H1 (cell line): ENCODE measurements at regions not wholly inside any gene's neighbourhood (a gene's known extent, or its start where the extent isn't known, plus 50 kb on each side); places are given as distances from the start of the nearest gene placed in this dataset.

Source experiments
- CTCF ChIA-PET: fragments of 300-600 bp; sonication (Branson Sonifier 250); formaldehyde crosslinking; loops from one replicate; lab custom pipeline; 2021; ENCODE audit not compliant: partially characterized antibody; lab: Charles Lee
- POLR2A ChIA-PET: fragments of 300-600 bp; sonication (Branson Sonifier 250); formaldehyde crosslinking; loops from one replicate; lab custom pipeline; 2021; ENCODE audit warnings: inconsistent platforms; ENCODE audit not compliant: partially characterized antibody; lab: Charles Lee
- DNase-seq, 2 experiments: peaks; one replicate each; pipeline versions ENCODE4 v3.0.0 to v3.0.0-alpha.2; 2010 to 2022; ENCODE audit warnings: low spot score in 2 of 2, low read depth in 1 of 2, mixed read lengths in 1 of 2
- FAIRE-seq: peaks from 2 replicates; lab custom pipeline; 2011; peaks lifted over from hg19 to GRCh38; lab: Jason Lieb, UNC
- H2AFZ ChIP-seq: 2 replicates; pipeline ENCODE4 v1.8.1; 2012; ENCODE audit warnings: low read length, inconsistent platforms
- H2AK5ac ChIP-seq: 2 replicates; pipeline ENCODE4 v1.6.1; 2013; ENCODE audit warnings: low read depth, low read length
- H2BK120ac ChIP-seq: replicated peaks from 2 replicates; pipeline ENCODE3; 2013; ENCODE audit warnings: low read depth, low read length, inconsistent platforms
- H2BK12ac ChIP-seq: 2 replicates; pipeline ENCODE4 v1.6.1; 2013; ENCODE audit warnings: low read depth, low read length
- H2BK15ac ChIP-seq: 2 replicates; pipeline ENCODE4 v1.6.1; 2013; ENCODE audit warnings: low read length
- H2BK20ac ChIP-seq: 2 replicates; pipeline ENCODE4 v1.6.1; 2013; ENCODE audit warnings: low read length
- H2BK5ac ChIP-seq: 2 replicates; pipeline ENCODE4 v1.6.1; 2013; ENCODE audit warnings: low read depth, low read length
- H3K14ac ChIP-seq: 2 replicates; pipeline ENCODE4 v1.6.1; 2013; ENCODE audit warnings: inconsistent platforms; ENCODE audit not compliant: insufficient read length
- H3K18ac ChIP-seq: 2 replicates; pipeline ENCODE4 v1.6.1; 2013; ENCODE audit warnings: low read length; ENCODE audit errors: extremely low read depth
- H3K23ac ChIP-seq: 2 replicates; pipeline ENCODE4 v1.6.1; 2013; ENCODE audit warnings: inconsistent platforms; ENCODE audit not compliant: insufficient read length
- H3K23me2 ChIP-seq: 2 replicates; pipeline ENCODE4 v1.6.1; 2013; ENCODE audit warnings: low read depth, low read length
- H3K27ac ChIP-seq: 2 replicates; pipeline ENCODE4 v1.6.1; 2011; ENCODE audit warnings: low read depth, low read length, inconsistent platforms
- H3K27me3 ChIP-seq, 4 experiments: replicated peaks in 1 of 4; 1 replicate in 1 of 4; 2 replicates in 3 of 4; pipeline versions ENCODE4 v1.6.1 to v1.8.1; 2011 to 2013; ENCODE audit warnings: low read length in 3 of 4, mild to moderate bottlenecking in 3 of 4, inconsistent platforms in 2 of 4, mixed read lengths in 2 of 4, moderate library complexity in 1 of 4; ENCODE audit not compliant: control insufficient read depth in 3 of 4, insufficient read depth in 3 of 4; ENCODE audit errors: extremely low read depth in 1 of 4
- H3K36me3 ChIP-seq, 4 experiments: 2 replicates each; pipeline versions ENCODE4 v1.6.1 to v1.8.1; 2011 to 2013; ENCODE audit warnings: mild to moderate bottlenecking in 4 of 4, low read length in 3 of 4, moderate library complexity in 2 of 4, control low read depth in 1 of 4, inconsistent platforms in 1 of 4; ENCODE audit not compliant: insufficient read depth in 4 of 4, control insufficient read depth in 2 of 4
- H3K4ac ChIP-seq: replicated peaks from 2 replicates; pipeline ENCODE3; 2013; ENCODE audit warnings: low read length, low read depth, mixed read lengths, inconsistent platforms; ENCODE audit not compliant: insufficient read length
- H3K4me1 ChIP-seq, 4 experiments: replicated peaks in 1 of 4; 1 replicate in 1 of 4; 2 replicates in 3 of 4; pipeline versions ENCODE4 v1.6.1 to v1.8.1; 2011 to 2013; ENCODE audit warnings: low read length in 3 of 4, inconsistent platforms in 2 of 4, mixed read lengths in 1 of 4; ENCODE audit not compliant: insufficient read depth in 4 of 4, control insufficient read depth in 3 of 4
- H3K4me2 ChIP-seq, 2 experiments: 2 replicates each; pipeline versions ENCODE4 v1.6.1 to v1.8.1; 2011 to 2013; ENCODE audit warnings: low read depth in 2 of 2, low read length in 2 of 2, control low read depth in 1 of 2, inconsistent platforms in 1 of 2, mild to moderate bottlenecking in 1 of 2; ENCODE audit not compliant: insufficient read depth in 1 of 2
- H3K4me3 ChIP-seq, 4 experiments: fragments of 200-600, 300-600 bp in 1 of 4; sonication (generic), shearing (Covaris generic), sonication (Bioruptor Twin) in 1 of 4; 2 replicates each; pipeline versions ENCODE4 v1.5.1 to v1.8.1; 2011 to 2016; ENCODE audit warnings: low read length in 4 of 4, low read depth in 3 of 4, control low read depth in 2 of 4, inconsistent platforms in 2 of 4, mild to moderate bottlenecking in 2 of 4, mixed read lengths in 1 of 4, moderate library complexity in 1 of 4; ENCODE audit not compliant: insufficient read depth in 2 of 4; ENCODE audit errors: extremely low read depth in 1 of 4
- H3K56ac ChIP-seq: replicated peaks from 2 replicates; pipeline ENCODE3; 2013; ENCODE audit warnings: low read depth, mild to moderate bottlenecking, mixed read lengths, low read length, inconsistent platforms; ENCODE audit not compliant: insufficient read length
- H3K79me1 ChIP-seq: 2 replicates; pipeline ENCODE4 v1.6.1; 2013; ENCODE audit warnings: low read depth, low read length, control low read depth
- H3K79me2 ChIP-seq, 2 experiments: 2 replicates each; pipeline versions ENCODE4 v1.6.1 to v1.8.1; 2012 to 2013; ENCODE audit warnings: low read length in 2 of 2, mild to moderate bottlenecking in 2 of 2, inconsistent platforms in 1 of 2; ENCODE audit not compliant: insufficient read depth in 2 of 2, control insufficient read depth in 1 of 2
- H3K9ac ChIP-seq, 4 experiments: replicated peaks in 1 of 4; 1 replicate in 1 of 4; 2 replicates in 3 of 4; pipeline versions ENCODE4 v1.6.1 to v1.8.1; 2011 to 2013; ENCODE audit warnings: low read depth in 3 of 4, low read length in 3 of 4, control low read depth in 2 of 4, mild to moderate bottlenecking in 2 of 4, moderate library complexity in 2 of 4, inconsistent platforms in 1 of 4; ENCODE audit errors: extremely low read depth in 1 of 4
- H3K9me3 ChIP-seq, 2 experiments: 2 replicates each; pipeline versions ENCODE4 v1.6.1 to v1.8.1; 2012 to 2013; ENCODE audit warnings: mild to moderate bottlenecking in 2 of 2, moderate library complexity in 2 of 2, control low read depth in 1 of 2, inconsistent platforms in 1 of 2, low read depth in 1 of 2, low read length in 1 of 2, mixed read lengths in 1 of 2; ENCODE audit not compliant: insufficient read depth in 2 of 2
- H4K20me1 ChIP-seq, 2 experiments: replicated peaks in 1 of 2; 2 replicates each; pipeline versions ENCODE3 to v1.8.1; 2011 to 2013; ENCODE audit warnings: inconsistent platforms in 2 of 2, low read length in 2 of 2, mild to moderate bottlenecking in 1 of 2; ENCODE audit not compliant: insufficient read depth in 2 of 2, control insufficient read depth in 1 of 2
- H4K5ac ChIP-seq: 2 replicates; pipeline ENCODE4 v1.6.1; 2013; ENCODE audit warnings: low read length, low read depth, mixed read lengths, inconsistent platforms; ENCODE audit not compliant: insufficient read length
- H4K8ac ChIP-seq: 2 replicates; pipeline ENCODE4 v1.8.0; 2013; ENCODE audit warnings: mild to moderate bottlenecking, moderate library complexity, low read length, inconsistent platforms; ENCODE audit not compliant: insufficient read depth; ENCODE audit errors: extremely low read depth
- H4K91ac ChIP-seq: replicated peaks from 2 replicates; pipeline ENCODE3; 2013; ENCODE audit warnings: low read length, mixed read lengths, inconsistent platforms; ENCODE audit not compliant: insufficient read length
- ASH2L ChIP-seq: fragments of 200-600, 300-600 bp; sonication (generic); IDR thresholded peaks from one replicate; pipeline ENCODE4 v1.7.1; 2017; ENCODE audit warnings: low read length
- EGR1 ChIP-seq: IDR thresholded peaks from 2 replicates; pipeline ENCODE4 v1.6.1; 2011; ENCODE audit warnings: low read depth, low read length, borderline replicate concordance
- MAFK ChIP-seq: IDR thresholded peaks from 2 replicates; pipeline ENCODE4 v1.6.1; 2012; ENCODE audit warnings: low read depth, mild to moderate bottlenecking, improper control_type of control experiment, low read length
- ZNF274 ChIP-seq: IDR thresholded peaks from 2 replicates; pipeline ENCODE4 v1.7.0; 2012; ENCODE audit warnings: low read length, borderline replicate concordance; ENCODE audit errors: extremely low read depth
- WGBS, 2 experiments: shearing (Covaris generic) in 1 of 2; methylation state at CpG; one replicate each; pipeline versions ENCODE4 v1.1.6 to v1.1.7; 2013 to 2015; ENCODE audit warnings: low lambda C conversion rate in 2 of 2, mixed read lengths in 2 of 2, inconsistent platforms in 1 of 2, low coverage in 1 of 2, missing lambda C conversion rate in 1 of 2; ENCODE audit not compliant: insufficient replicate concordance in 2 of 2, insufficient coverage in 1 of 2, insufficient read length in 1 of 2; ENCODE audit errors: extremely low coverage in 1 of 2, missing lambda C conversion rate in 1 of 2; 5-methylcytosine and 5-hydroxymethylcytosine counted together
- TF ChIP-seq, protein P1 (sequence below): IDR thresholded peaks from 2 replicates; pipeline ENCODE4 v1.6.1; 2011; ENCODE audit warnings: low read length, improper control_type of control experiment

GRCh38 chr5:145539201-145539600, 295.9 kb downstream of the PRELID2 start:
- H2AFZ ChIP-seq, result peak overlapping the region; percentile 43; the same call in 1 of the 2 replicates

More at GRCh38 chr5:145539201-145539600, 295.9 kb downstream of the PRELID2 start:
- WGBS, 2 experiments, result 90% methylated on average over 2 of the region's 2 CpGs; no CpG with 5 or more reads in 1 of the 2 experiments
- Histone ChIP-seq H4K5ac (no peak overlapping the region), H4K8ac (no peak overlapping the region), H3K4me2 (no peak overlapping the region; a peak in 1 of 4 replicates), H3K14ac (no peak overlapping the region), H2BK12ac (no peak overlapping the region), H3K79me2 (no peaks in the 10 kb centered on the region), H2BK120ac (no peak overlapping the region), H3K79me1 (no peaks in the 10 kb centered on the region), H3K27me3 (no peaks in the 10 kb centered on the region; a peak in 1 of 7 replicates), H3K4me1 (peaks cover 0 to 4% (median 0%) of the 10 kb centered on the region in 4 experiments; a peak in 2 of 7 replicates), H3K27ac (no peak overlapping the region), H2BK15ac (no peak overlapping the region), H4K20me1 (no peaks in the 10 kb centered on the region), H2AK5ac (no peak overlapping the region), H2BK20ac (no peak overlapping the region), H3K18ac (no peak overlapping the region), H3K4me3 (no peak overlapping the region), H3K9ac (no peak overlapping the region), H3K56ac (no peak overlapping the region), H3K36me3 (no peaks in the 10 kb centered on the region), H3K23me2 (no peaks in the 10 kb centered on the region), H3K23ac (no peak overlapping the region), H4K91ac (no peak overlapping the region), H3K9me3 (no peaks in the 10 kb centered on the region), H3K4ac (no peak overlapping the region), H2BK5ac (no peak overlapping the region)
- CTCF ChIA-PET, result no interaction called here
- TF ChIP-seq MAFK (no peak), ZNF274 (no peak), ASH2L (no peak), EGR1 (no peak)
- TF ChIP-seq, protein P1, sequence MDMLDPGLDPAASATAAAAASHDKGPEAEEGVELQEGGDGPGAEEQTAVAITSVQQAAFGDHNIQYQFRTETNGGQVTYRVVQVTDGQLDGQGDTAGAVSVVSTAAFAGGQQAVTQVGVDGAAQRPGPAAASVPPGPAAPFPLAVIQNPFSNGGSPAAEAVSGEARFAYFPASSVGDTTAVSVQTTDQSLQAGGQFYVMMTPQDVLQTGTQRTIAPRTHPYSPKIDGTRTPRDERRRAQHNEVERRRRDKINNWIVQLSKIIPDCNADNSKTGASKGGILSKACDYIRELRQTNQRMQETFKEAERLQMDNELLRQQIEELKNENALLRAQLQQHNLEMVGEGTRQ, result no peak
- DNase-seq, result no peak
- POLR2A ChIA-PET, result no interaction called here
- no peak for FAIRE-seq
